ENCODE measurements at regions not wholly inside any gene's neighbourhood (a gene's known extent, or its start where the extent isn't known, plus 50 kb on each side); places are given as distances from the start of the nearest gene placed in this dataset.

DNA sequence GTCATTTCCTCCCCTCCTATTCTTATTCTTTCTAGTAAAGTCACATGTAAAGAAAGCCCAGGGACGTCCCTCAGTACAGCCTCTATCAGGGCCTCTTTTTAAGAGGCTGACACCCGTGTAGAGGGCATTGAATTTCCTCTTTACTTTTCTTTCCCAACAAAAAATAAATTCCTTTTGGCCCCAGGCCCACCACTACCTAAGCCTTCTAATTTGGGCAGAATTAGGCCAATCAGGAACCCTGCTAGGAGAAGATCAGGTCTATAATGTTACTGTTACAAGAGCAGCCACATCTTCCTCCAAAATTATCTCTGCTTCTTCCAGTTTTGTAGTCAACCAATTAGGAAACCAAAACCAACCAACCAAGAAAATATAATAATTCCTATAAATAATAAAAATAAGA lies 189.6 kb upstream of the NREP start:
- TF ChIP-seq, protein P1, sequence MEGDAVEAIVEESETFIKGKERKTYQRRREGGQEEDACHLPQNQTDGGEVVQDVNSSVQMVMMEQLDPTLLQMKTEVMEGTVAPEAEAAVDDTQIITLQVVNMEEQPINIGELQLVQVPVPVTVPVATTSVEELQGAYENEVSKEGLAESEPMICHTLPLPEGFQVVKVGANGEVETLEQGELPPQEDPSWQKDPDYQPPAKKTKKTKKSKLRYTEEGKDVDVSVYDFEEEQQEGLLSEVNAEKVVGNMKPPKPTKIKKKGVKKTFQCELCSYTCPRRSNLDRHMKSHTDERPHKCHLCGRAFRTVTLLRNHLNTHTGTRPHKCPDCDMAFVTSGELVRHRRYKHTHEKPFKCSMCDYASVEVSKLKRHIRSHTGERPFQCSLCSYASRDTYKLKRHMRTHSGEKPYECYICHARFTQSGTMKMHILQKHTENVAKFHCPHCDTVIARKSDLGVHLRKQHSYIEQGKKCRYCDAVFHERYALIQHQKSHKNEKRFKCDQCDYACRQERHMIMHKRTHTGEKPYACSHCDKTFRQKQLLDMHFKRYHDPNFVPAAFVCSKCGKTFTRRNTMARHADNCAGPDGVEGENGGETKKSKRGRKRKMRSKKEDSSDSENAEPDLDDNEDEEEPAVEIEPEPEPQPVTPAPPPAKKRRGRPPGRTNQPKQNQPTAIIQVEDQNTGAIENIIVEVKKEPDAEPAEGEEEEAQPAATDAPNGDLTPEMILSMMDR (conservative IDR thresholded peaks at IDR 0.05), result no peak
- no peak for TF ChIP-seq EZH2 (IDR thresholded peaks at IDR 0.05; ENCODE audit: low read depth)
